Ascending aorta (tissue), 2 donors: ENCODE measurements at regions not wholly inside any gene's neighbourhood (a gene's known extent, or its start where the extent isn't known, plus 50 kb on each side); places are given as distances from the start of the nearest gene placed in this dataset.

ENCODE experiments used
- DNase-seq, 2 donors: peaks; one replicate each; pipeline ENCODE4 v3.0.0-alpha.2; 2019; ENCODE audit warnings: low spot score in 2 of 2
- H3K27ac ChIP-seq, 2 donors: fragments of 200-600 bp; sonication (generic); one replicate each; pipeline ENCODE4 v1.5.1; 2016 to 2017; ENCODE audit warnings: mild to moderate bottlenecking in 1 of 2
- H3K27me3 ChIP-seq: fragments of 200-600 bp; sonication (generic); one replicate; pipeline ENCODE4 v1.5.1; 2017
- H3K36me3 ChIP-seq, 2 donors: fragments of 200-600 bp; sonication (generic); one replicate each; pipeline ENCODE4 v1.5.1; 2016
- H3K4me1 ChIP-seq, 2 donors: fragments of 200-600 bp; sonication (generic); one replicate each; pipeline ENCODE4 v1.5.1; 2016 to 2017; ENCODE audit warnings: mild to moderate bottlenecking in 1 of 2
- H3K4me3 ChIP-seq, 2 donors: fragments of 200-600 bp; sonication (generic); one replicate each; pipeline ENCODE4 v1.5.1; 2016 to 2017; ENCODE audit warnings: mild to moderate bottlenecking in 1 of 2
- H3K9me3 ChIP-seq, 2 donors: fragments of 200-600 bp; sonication (generic); one replicate each; pipeline ENCODE4 v1.5.1; 2016
- CTCF ChIP-seq, 3 experiments: fragments of 200-600 bp in 2 of 3; fragments of 450-650 bp in 1 of 3; sonication (generic) in 2 of 3; IDR thresholded peaks; one replicate each; pipeline ENCODE4 v1.5.1; 2016 to 2019; ENCODE audit warnings: antibody characterized with exemption in 3 of 3, mild to moderate bottlenecking in 1 of 3, moderate library complexity in 1 of 3
- intact Hi-C: fragments of 100-400 bp; cut with DNase I; formaldehyde crosslinking; loops from one replicate; pipeline ENCODE4 v1.15.1; 2023

- Histone ChIP-seq H3K4me1 (peaks cover 23 to 50% of the 10 kb centered on the region in 2 donors), H3K4me3 (no peak overlapping the region), H3K36me3 (no peaks in the 10 kb centered on the region), H3K27ac (peak overlapping the region; percentile 89 to 93), H3K27me3 (no peaks in the 10 kb centered on the region), H3K9me3 (no peaks in the 10 kb centered on the region)
- no peak for TF ChIP-seq CTCF (IDR thresholded peaks at IDR 0.05)
- intact Hi-C loops, result loop anchor here (2.0 kb wide), 2 partner anchors 125 to 355 kb away; partner anchors contain the start of gene HDAC4
- no peak for DNase-seq
These were observed 268.9 kb downstream of the NDUFA10 start for GRCh38 chr2:239756031-239756789.

- peaks cover 23 to 45% of the 10 kb centered on the region in 2 donors for H3K4me1 ChIP-seq
- no peak for DNase-seq
These were observed 271.7 kb downstream of the NDUFA10 start for GRCh38 chr2:239753401-239753837.

GRCh38 chr2:239752951-239753350, 272.2 kb downstream of the NDUFA10 start:
- no peaks in the 10 kb centered on the region for H3K27me3 ChIP-seq
- H3K9me3 ChIP-seq, result no peaks in the 10 kb centered on the region
- no peak for TF ChIP-seq CTCF (IDR thresholded peaks at IDR 0.05)
- no peak for DNase-seq
- no peak overlapping the region for H3K4me3 ChIP-seq
- intact Hi-C loops, result no loop called here
- H3K36me3 ChIP-seq, result no peaks in the 10 kb centered on the region
- H3K27ac ChIP-seq, result no peak overlapping the region
- peaks cover 23 to 41% of the 10 kb centered on the region in 2 donors for H3K4me1 ChIP-seq

More at GRCh38 chr2:239753401-239753837, 271.7 kb downstream of the NDUFA10 start:
- Histone ChIP-seq H3K27ac (no peak overlapping the region), H3K9me3 (no peaks in the 10 kb centered on the region), H3K36me3 (no peaks in the 10 kb centered on the region), H3K27me3 (no peaks in the 10 kb centered on the region), H3K4me3 (no peak overlapping the region)
- intact Hi-C loops, result no loop called here
- TF ChIP-seq CTCF (IDR thresholded peaks at IDR 0.05), result no peak

- peak in 1 of 2 donors; percentile 76 for DNase-seq
- Histone ChIP-seq H3K36me3 (no peaks in the 10 kb centered on the region), H3K27ac (peak overlapping the region; percentile 17 to 44), H3K9me3 (no peaks in the 10 kb centered on the region), H3K27me3 (no peaks in the 10 kb centered on the region), H3K4me3 (peak overlapping the region in 1 of 2 donors; percentile 29), H3K4me1 (peaks cover 18 to 30% of the 10 kb centered on the region in 2 donors)
- intact Hi-C loops, result no loop called here
- TF ChIP-seq CTCF (IDR thresholded peaks at IDR 0.05), result no peak
These were observed 273.3 kb downstream of the NDUFA10 start for GRCh38 chr2:239751679-239752355.

GRCh38 chr2:239750929-239751678, 274.0 kb downstream of the NDUFA10 start:
- Histone ChIP-seq H3K36me3 (no peaks in the 10 kb centered on the region), H3K27ac (peak overlapping the region; percentile 17 to 44), H3K27me3 (no peaks in the 10 kb centered on the region), H3K4me3 (no peak overlapping the region), H3K9me3 (no peaks in the 10 kb centered on the region), H3K4me1 (peaks cover 15 to 24% of the 10 kb centered on the region in 2 donors)
- intact Hi-C loops, result no loop called here
- no peak for DNase-seq
- no peak for TF ChIP-seq CTCF (IDR thresholded peaks at IDR 0.05)
